ENCODE measurements at regions not wholly inside any gene's neighbourhood (a gene's known extent, or its start where the extent isn't known, plus 50 kb on each side); places are given as distances from the start of the nearest gene placed in this dataset.

- H3K27ac ChIP-seq: no peak overlapping the region
- no peaks in the 10 kb centered on the region for H3K4me1 ChIP-seq
- DNase-seq: no peak
- intact Hi-C loops (cut with DNase I; ENCODE audit: low total_unique reads): no loop called here
- WGBS, 5 donors: 86 to 100% (median 95%) methylated on average over 1 of the region's 1 CpG
- no peak overlapping the region for H3K4me3 ChIP-seq
- H3K36me3 ChIP-seq: no peaks in the 10 kb centered on the region
- peaks cover 0 to 8% (median 5%) of the 10 kb centered on the region in 8 donors for H3K9me3 ChIP-seq
- TF ChIP-seq POLR2A (IDR thresholded peaks at IDR 0.05) (no peak), POLR2AphosphoS5 (IDR thresholded peaks at IDR 0.05) (no peak), CTCF (IDR thresholded peaks at IDR 0.05 in 8 of 11, conservative IDR thresholded peaks at IDR 0.05 in 3 of 11) (no peak)
- H3K27me3 ChIP-seq (replicated peaks in 1 of 7): no peaks in the 10 kb centered on the region
Observed at GRCh38 chr3:73815966-73816365, 191.2 kb upstream of the PDZRN3 start.

GRCh38 chr3:73813692-73814292 lies 189.1 kb upstream of the PDZRN3 start:
- Histone ChIP-seq H3K27ac (peak overlapping the region in 1 of 8 donors; percentile 17), H3K4me1 (no peaks in the 10 kb centered on the region), H3K36me3 (no peaks in the 10 kb centered on the region), H3K27me3 (replicated peaks in 1 of 7) (no peaks in the 10 kb centered on the region), H3K9me3 (peaks cover 0 to 6% (median under 1%) of the 10 kb centered on the region in 8 donors), H3K4me3 (no peak overlapping the region)
- 79 to 86% (median 81%) methylated on average over 4 of the region's 4 CpGs for WGBS, 5 donors
- DNase-seq: no peak
- no peak for TF ChIP-seq POLR2AphosphoS5 (IDR thresholded peaks at IDR 0.05)
- TF ChIP-seq CTCF (IDR thresholded peaks at IDR 0.05 in 8 of 11, conservative IDR thresholded peaks at IDR 0.05 in 3 of 11): no peak
- TF ChIP-seq POLR2A (IDR thresholded peaks at IDR 0.05): no peak
- intact Hi-C loops (cut with DNase I; ENCODE audit: low total_unique reads): no loop called here

- no peak for DNase-seq
- Histone ChIP-seq H3K4me3 (no peak overlapping the region), H3K4me1 (no peaks in the 10 kb centered on the region), H3K36me3 (no peaks in the 10 kb centered on the region), H3K27ac (peak overlapping the region in 1 of 8 donors; percentile 17), H3K9me3 (peaks cover 0 to 6% (median 2%) of the 10 kb centered on the region in 8 donors), H3K27me3 (replicated peaks in 1 of 7) (no peaks in the 10 kb centered on the region)
- 27 to 37% (median 36%) methylated on average over 5 of the region's 5 CpGs for WGBS, 5 donors
- TF ChIP-seq POLR2A (IDR thresholded peaks at IDR 0.05) (no peak), POLR2AphosphoS5 (IDR thresholded peaks at IDR 0.05) (no peak), CTCF (IDR thresholded peaks at IDR 0.05 in 8 of 11, conservative IDR thresholded peaks at IDR 0.05 in 3 of 11) (no peak)
- intact Hi-C loops (cut with DNase I; ENCODE audit: low total_unique reads): no loop called here
Observed at GRCh38 chr3:73813291-73813690, 188.6 kb upstream of the PDZRN3 start.

- Histone ChIP-seq H3K27me3 (replicated peaks in 1 of 7) (no peaks in the 10 kb centered on the region), H3K4me3 (no peak overlapping the region), H3K36me3 (no peaks in the 10 kb centered on the region), H3K9me3 (peaks cover 0 to 6% (median 2%) of the 10 kb centered on the region in 8 donors), H3K27ac (no peak overlapping the region), H3K4me1 (no peaks in the 10 kb centered on the region)
- WGBS, 5 donors: 82 to 92% (median 89%) methylated on average over 3 of the region's 3 CpGs
- DNase-seq: no peak
- TF ChIP-seq POLR2AphosphoS5 (IDR thresholded peaks at IDR 0.05) (no peak), POLR2A (IDR thresholded peaks at IDR 0.05) (no peak), CTCF (IDR thresholded peaks at IDR 0.05 in 8 of 11, conservative IDR thresholded peaks at IDR 0.05 in 3 of 11) (no peak)
- intact Hi-C loops (cut with DNase I; ENCODE audit: low total_unique reads): no loop called here
Observed at GRCh38 chr3:73812054-73812453, 187.3 kb upstream of the PDZRN3 start.
